ENCODE measurements at regions not wholly inside any gene's neighbourhood (a gene's known extent, or its start where the extent isn't known, plus 50 kb on each side); places are given as distances from the start of the nearest gene placed in this dataset.

GRCh38 chr2:137771064-137771463 is 193.2 kb upstream of the HNMT start:
- no peak for TF ChIP-seq CTCF (conservative IDR thresholded peaks at IDR 0.05)
- no peak for TF ChIP-seq EZH2 (IDR thresholded peaks at IDR 0.05; ENCODE audit: low read depth)
